ENCODE measurements at regions not wholly inside any gene's neighbourhood (a gene's known extent, or its start where the extent isn't known, plus 50 kb on each side); places are given as distances from the start of the nearest gene placed in this dataset.
"Not testable (repeated sequence)": the region's sequence is repeated elsewhere in the genome, so short reads cannot be mapped to it uniquely, and the experiment has no call there.

GRCh38 chr18:42340423-42341009, 385.5 kb downstream of the PIK3C3 start:
- Mint-ChIP-seq H3K27me3 (ENCODE audit: low read depth) (no peaks in the 10 kb centered on the region), H3K36me3 (ENCODE audit: insufficient read depth) (no peaks in the 10 kb centered on the region), H3K4me1 (ENCODE audit: low read depth) (no peaks in the 10 kb centered on the region), H3K9me3 (peaks cover 7% of the 10 kb centered on the region), H3K4me3 (no peak overlapping the region)
- ATAC-seq, result no peak
- no peak for DNase-seq

GRCh38 chr18:42341423-42341822, 386.4 kb downstream of the PIK3C3 start:
- no peaks in the 10 kb centered on the region for H3K27me3 Mint-ChIP-seq (ENCODE audit: low read depth)
- H3K4me3 Mint-ChIP-seq, result no peak overlapping the region
- ATAC-seq, result no peak

GRCh38 chr18:42348722-42349121, 393.7 kb downstream of the PIK3C3 start:
- no peaks in the 10 kb centered on the region for H3K9me3 Mint-ChIP-seq
- ATAC-seq (no peak), DNase-seq (no peak)
- no peaks in the 10 kb centered on the region for H3K4me1 Mint-ChIP-seq (ENCODE audit: low read depth)
- no peaks in the 10 kb centered on the region for H3K27me3 Mint-ChIP-seq (ENCODE audit: low read depth)
- no peaks in the 10 kb centered on the region for H3K36me3 Mint-ChIP-seq (ENCODE audit: insufficient read depth)
- H3K4me3 Mint-ChIP-seq, result no peak overlapping the region

More at GRCh38 chr18:42341423-42341822, 386.4 kb downstream of the PIK3C3 start:
- DNase-seq, result no peak
- H3K36me3 Mint-ChIP-seq (ENCODE audit: insufficient read depth), result no peaks in the 10 kb centered on the region
- H3K4me1 Mint-ChIP-seq (ENCODE audit: low read depth), result no peaks in the 10 kb centered on the region
- peaks cover 7% of the 10 kb centered on the region for H3K9me3 Mint-ChIP-seq

- no peak for DNase-seq
- Mint-ChIP-seq H3K4me1 (ENCODE audit: low read depth) (no peaks in the 10 kb centered on the region), H3K36me3 (ENCODE audit: insufficient read depth) (no peaks in the 10 kb centered on the region), H3K9me3 (no peaks in the 10 kb centered on the region), H3K4me3 (no peak overlapping the region), H3K27me3 (ENCODE audit: low read depth) (no peaks in the 10 kb centered on the region)
- no peak for ATAC-seq
Observed at GRCh38 chr18:42351455-42351854, 396.4 kb downstream of the PIK3C3 start.

GRCh38 chr18:42360716-42361115, 405.7 kb downstream of the PIK3C3 start:
- Mint-ChIP-seq H3K36me3 (ENCODE audit: insufficient read depth) (no peaks in the 10 kb centered on the region), H3K4me1 (ENCODE audit: low read depth) (no peaks in the 10 kb centered on the region), H3K9me3 (no peaks in the 10 kb centered on the region), H3K27me3 (ENCODE audit: low read depth) (no peaks in the 10 kb centered on the region), H3K4me3 (no peak overlapping the region)
- ATAC-seq (no peak), DNase-seq (no peak)

GRCh38 chr18:42363446-42364441, 408.7 kb downstream of the PIK3C3 start:
- DNase-seq (no peak), ATAC-seq (no peak)
- no peaks in the 10 kb centered on the region for H3K9me3 Mint-ChIP-seq
- no peaks in the 10 kb centered on the region for H3K27me3 Mint-ChIP-seq (ENCODE audit: low read depth)
- no peaks in the 10 kb centered on the region for H3K4me1 Mint-ChIP-seq (ENCODE audit: low read depth)
- no peak overlapping the region for H3K4me3 Mint-ChIP-seq
- no peaks in the 10 kb centered on the region for H3K36me3 Mint-ChIP-seq (ENCODE audit: insufficient read depth)

GRCh38 chr18:42364766-42365165, 409.7 kb downstream of the PIK3C3 start:
- no peaks in the 10 kb centered on the region for H3K36me3 Mint-ChIP-seq (ENCODE audit: insufficient read depth)
- H3K4me1 Mint-ChIP-seq (ENCODE audit: low read depth), result no peaks in the 10 kb centered on the region
- no peaks in the 10 kb centered on the region for H3K9me3 Mint-ChIP-seq
- no peaks in the 10 kb centered on the region for H3K27me3 Mint-ChIP-seq (ENCODE audit: low read depth)
- DNase-seq (no peak), ATAC-seq (no peak)
- H3K4me3 Mint-ChIP-seq, result no peak overlapping the region

GRCh38 chr18:42365591-42365990, 410.6 kb downstream of the PIK3C3 start:
- DNase-seq, result no peak
- ATAC-seq, result no peak
- no peak overlapping the region for H3K4me3 Mint-ChIP-seq
- H3K4me1 Mint-ChIP-seq (ENCODE audit: low read depth), result no peaks in the 10 kb centered on the region
- H3K27me3 Mint-ChIP-seq (ENCODE audit: low read depth), result no peaks in the 10 kb centered on the region
- H3K9me3 Mint-ChIP-seq, result no peaks in the 10 kb centered on the region
- no peaks in the 10 kb centered on the region for H3K36me3 Mint-ChIP-seq (ENCODE audit: insufficient read depth)

- no peaks in the 10 kb centered on the region for H3K27me3 Mint-ChIP-seq (ENCODE audit: low read depth)
- DNase-seq (no peak), ATAC-seq (no peak)
- no peak overlapping the region for H3K4me3 Mint-ChIP-seq
- no peaks in the 10 kb centered on the region for H3K36me3 Mint-ChIP-seq (ENCODE audit: insufficient read depth)
- H3K9me3 Mint-ChIP-seq, result no peaks in the 10 kb centered on the region
- H3K4me1 Mint-ChIP-seq (ENCODE audit: low read depth), result no peaks in the 10 kb centered on the region
Observed at GRCh38 chr18:42373584-42373983, 418.6 kb downstream of the PIK3C3 start.

GRCh38 chr18:42374961-42375360, 419.9 kb downstream of the PIK3C3 start:
- H3K4me3 Mint-ChIP-seq, result no peak overlapping the region
- no peak for DNase-seq
- H3K36me3 Mint-ChIP-seq (ENCODE audit: insufficient read depth), result no peaks in the 10 kb centered on the region
- no peaks in the 10 kb centered on the region for H3K9me3 Mint-ChIP-seq
- no peak for ATAC-seq
- no peaks in the 10 kb centered on the region for H3K27me3 Mint-ChIP-seq (ENCODE audit: low read depth)
- H3K4me1 Mint-ChIP-seq (ENCODE audit: low read depth), result no peaks in the 10 kb centered on the region

- not testable (repeated sequence) for H3K4me3 Mint-ChIP-seq; H3K9me3 Mint-ChIP-seq; H3K36me3 Mint-ChIP-seq (ENCODE audit: insufficient read depth); H3K4me1 Mint-ChIP-seq (ENCODE audit: low read depth); H3K27me3 Mint-ChIP-seq (ENCODE audit: low read depth); DNase-seq; ATAC-seq
Observed at GRCh38 chr18:42378854-42379253, 423.8 kb downstream of the PIK3C3 start.

- DNase-seq; H3K4me1 Mint-ChIP-seq (ENCODE audit: low read depth); H3K4me3 Mint-ChIP-seq; H3K27me3 Mint-ChIP-seq (ENCODE audit: low read depth); H3K9me3 Mint-ChIP-seq; H3K36me3 Mint-ChIP-seq (ENCODE audit: insufficient read depth); ATAC-seq: not testable (repeated sequence)
Observed at GRCh38 chr18:42381236-42381635, 426.2 kb downstream of the PIK3C3 start.

GRCh38 chr18:42392416-42392815, 437.4 kb downstream of the PIK3C3 start:
- no peak for ATAC-seq
- no peaks in the 10 kb centered on the region for H3K9me3 Mint-ChIP-seq
- no peaks in the 10 kb centered on the region for H3K4me1 Mint-ChIP-seq (ENCODE audit: low read depth)
- no peak overlapping the region for H3K4me3 Mint-ChIP-seq
- H3K36me3 Mint-ChIP-seq (ENCODE audit: insufficient read depth), result no peaks in the 10 kb centered on the region
- H3K27me3 Mint-ChIP-seq (ENCODE audit: low read depth), result no peaks in the 10 kb centered on the region
- no peak for DNase-seq

- no peak overlapping the region for H3K4me3 Mint-ChIP-seq
- no peaks in the 10 kb centered on the region for H3K4me1 Mint-ChIP-seq (ENCODE audit: low read depth)
- ATAC-seq (no peak), DNase-seq (no peak)
- H3K9me3 Mint-ChIP-seq, result no peaks in the 10 kb centered on the region
- H3K27me3 Mint-ChIP-seq (ENCODE audit: low read depth), result no peaks in the 10 kb centered on the region
- no peaks in the 10 kb centered on the region for H3K36me3 Mint-ChIP-seq (ENCODE audit: insufficient read depth)
Observed at GRCh38 chr18:42392926-42393325, 437.9 kb downstream of the PIK3C3 start.

- H3K27me3 Mint-ChIP-seq (ENCODE audit: low read depth), result no peaks in the 10 kb centered on the region
- no peaks in the 10 kb centered on the region for H3K9me3 Mint-ChIP-seq
- H3K4me3 Mint-ChIP-seq, result no peak overlapping the region
- no peaks in the 10 kb centered on the region for H3K4me1 Mint-ChIP-seq (ENCODE audit: low read depth)
- ATAC-seq, result no peak
- H3K36me3 Mint-ChIP-seq (ENCODE audit: insufficient read depth), result no peaks in the 10 kb centered on the region
- DNase-seq, result no peak
Observed at GRCh38 chr18:42394238-42394637, 439.2 kb downstream of the PIK3C3 start.

Measured in activated T-cell treated with anti-CD3 and anti-CD28 coated beads, Interleukin-2, amount 50 U/mL, for 4 hours (primary cell).